NCI-H1092 (cell line): ENCODE measurements at regions not wholly inside any gene's neighbourhood (a gene's known extent, or its start where the extent isn't known, plus 50 kb on each side); places are given as distances from the start of the nearest gene placed in this dataset.
"Not testable (repeated sequence)": the region's sequence is repeated elsewhere in the genome, so short reads cannot be mapped to it uniquely, and the experiment has no call there.

Experiments
- DNase-seq: peaks from one replicate; lab custom pipeline; 2025; lab: John Stamatoyannopoulos, UW

GRCh38 chr5:118552731-118553360 lies 435.5 kb downstream of the DTWD2 start:
- DNase-seq, result no peak

DNA sequence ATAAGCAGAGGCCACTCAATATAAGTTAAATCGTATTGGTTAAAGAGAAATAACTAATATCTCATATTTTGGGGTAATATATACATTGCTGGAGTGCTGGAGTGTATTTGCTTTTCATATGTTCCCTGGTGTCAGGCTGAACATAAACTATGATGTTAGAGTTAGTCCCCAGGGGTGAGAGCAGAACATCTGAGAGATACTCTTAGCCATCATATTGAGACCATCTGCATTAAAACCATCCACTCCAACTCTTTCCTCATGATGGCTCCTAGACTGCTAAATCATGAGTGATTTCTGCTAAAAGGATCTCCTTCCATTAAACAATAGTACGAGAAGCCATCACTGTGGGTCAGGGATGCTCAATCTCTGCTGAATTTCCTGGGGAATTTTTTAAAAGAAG lies 436.2 kb downstream of the DTWD2 start:
- DNase-seq, result no peak

DNA sequence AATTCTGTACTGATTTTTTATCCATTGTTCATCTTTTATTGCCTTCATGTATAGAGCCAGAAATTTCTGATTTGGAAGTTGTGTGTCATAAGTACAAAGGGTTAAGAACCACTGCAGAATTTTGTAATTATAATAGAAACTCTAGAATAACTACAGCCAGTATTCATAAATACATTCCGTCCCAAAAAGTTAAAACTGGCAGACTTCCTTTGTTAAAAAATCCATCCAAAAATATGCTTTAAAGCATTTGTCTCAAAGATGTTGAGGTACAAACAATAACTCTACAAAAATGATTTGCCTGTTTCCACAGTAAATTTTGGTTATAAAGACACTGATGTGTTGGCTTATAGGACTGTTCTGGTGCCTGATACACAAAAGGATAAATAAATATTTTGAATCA lies 436.6 kb downstream of the DTWD2 start:
- no peak for DNase-seq

- DNase-seq, result no peak
These were observed 437.3 kb downstream of the DTWD2 start for GRCh38 chr5:118551031-118551430.

DNA sequence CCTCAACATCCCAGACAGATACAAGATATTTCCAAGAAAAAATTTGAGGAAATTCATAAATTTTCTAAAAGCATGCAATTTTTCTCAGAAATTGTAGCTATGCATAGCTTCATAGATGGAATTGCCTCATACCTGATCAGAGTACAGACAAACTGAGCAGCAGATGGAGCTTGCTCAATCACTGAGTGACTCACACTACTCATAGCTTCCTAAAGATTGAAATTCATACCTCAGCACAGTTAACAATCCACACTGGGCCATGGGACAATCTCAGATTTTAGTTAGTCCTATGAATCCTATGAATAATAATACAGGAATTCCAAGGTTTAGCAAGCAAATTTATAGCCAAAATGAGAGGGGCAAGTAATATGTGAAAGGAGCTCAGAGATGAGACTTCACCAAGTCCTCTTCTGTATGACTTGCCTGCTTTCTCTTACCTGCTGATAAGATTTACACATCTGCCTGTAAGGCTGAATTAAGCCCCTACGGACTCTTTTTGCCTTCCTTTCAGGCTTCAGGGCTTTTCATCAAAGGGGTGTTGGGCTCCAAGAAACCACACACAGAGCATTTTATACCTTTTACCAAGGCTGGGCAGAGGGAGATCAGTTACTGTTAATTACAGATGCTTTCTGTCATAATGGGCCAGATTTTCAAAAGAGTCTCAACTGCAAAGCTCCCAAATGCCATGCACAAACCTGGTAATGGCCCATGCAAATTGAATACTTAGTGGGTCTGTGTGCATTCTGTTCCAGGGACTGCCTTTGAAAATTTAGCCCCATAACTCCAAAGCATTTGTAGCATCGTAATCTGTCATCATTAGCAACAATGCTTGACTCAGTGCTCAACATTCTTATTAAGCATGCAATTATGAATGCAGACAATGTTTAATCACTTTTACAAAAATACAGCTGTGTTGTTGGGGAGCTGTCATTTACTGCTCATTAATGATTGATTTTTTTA lies 439.3 kb downstream of the DTWD2 start:
- DNase-seq, result no peak

DNA sequence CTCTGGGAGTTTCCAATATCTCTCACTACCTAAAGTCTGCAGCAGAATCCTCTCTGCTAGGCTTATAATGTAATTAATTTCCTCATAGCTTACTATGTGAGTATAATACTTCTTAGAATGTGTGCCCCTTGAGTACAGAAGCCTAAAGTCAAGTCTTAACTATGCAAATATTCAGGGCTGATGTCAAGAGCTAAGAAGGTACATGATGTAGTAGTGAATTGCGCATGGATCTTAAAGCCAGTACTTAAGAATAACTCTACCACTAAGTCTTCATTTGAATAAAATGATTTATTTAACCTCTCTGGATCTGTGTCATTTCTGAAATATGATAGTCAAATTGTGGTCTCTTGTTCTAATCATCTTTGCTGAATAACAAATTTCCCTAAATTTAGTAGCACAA lies 442.9 kb downstream of the DTWD2 start:
- no peak for DNase-seq

DNA sequence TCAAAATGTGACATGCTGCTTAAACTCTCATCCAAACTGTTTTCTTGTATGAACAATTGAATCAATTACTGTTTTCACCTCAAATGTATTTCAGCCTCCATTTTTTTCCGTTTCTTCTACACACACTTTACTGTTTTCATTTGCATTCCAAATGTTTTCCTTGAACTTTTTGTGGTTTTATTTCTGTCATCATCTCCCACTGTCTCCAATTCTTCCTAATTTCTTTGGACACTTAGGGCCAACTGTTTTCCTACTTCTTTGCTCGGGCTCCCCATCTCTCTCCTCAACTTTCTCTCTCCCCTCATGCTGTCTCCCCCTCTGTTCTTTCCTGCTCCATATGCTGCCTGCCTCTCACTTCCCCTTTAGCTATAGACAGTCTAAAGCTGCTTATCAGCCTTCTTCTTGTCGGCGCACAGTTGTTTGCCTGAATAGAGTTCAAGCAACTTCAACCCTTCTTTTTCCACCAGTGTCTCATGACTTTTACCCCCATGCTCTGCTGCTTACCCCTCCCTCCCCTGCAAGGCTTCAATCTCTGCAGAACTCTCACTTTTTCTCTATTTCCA lies 443.4 kb downstream of the DTWD2 start:
- no peak for DNase-seq

GRCh38 chr5:118533923-118534322 lies 454.4 kb downstream of the DTWD2 start:
- DNase-seq, result no peak

DNA sequence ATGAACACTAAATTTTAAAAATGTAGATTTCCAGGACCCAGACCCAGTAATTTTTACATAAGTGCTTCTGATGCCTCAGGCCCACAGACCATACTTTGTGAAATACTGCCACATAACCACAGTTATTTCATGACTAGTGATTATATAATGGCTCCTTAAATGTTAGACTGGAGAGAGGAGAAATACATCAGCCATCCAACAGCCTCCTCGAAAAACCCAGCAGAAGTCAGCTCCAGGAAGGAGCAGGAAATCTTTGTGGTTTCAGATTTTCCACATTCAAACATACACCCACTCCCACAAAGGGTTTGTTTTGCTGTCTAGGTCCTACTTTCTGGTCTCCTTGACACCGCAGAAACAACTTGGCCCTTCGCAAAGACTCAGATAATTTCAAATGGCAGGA lies 455.2 kb downstream of the DTWD2 start:
- DNase-seq, result no peak

DNA sequence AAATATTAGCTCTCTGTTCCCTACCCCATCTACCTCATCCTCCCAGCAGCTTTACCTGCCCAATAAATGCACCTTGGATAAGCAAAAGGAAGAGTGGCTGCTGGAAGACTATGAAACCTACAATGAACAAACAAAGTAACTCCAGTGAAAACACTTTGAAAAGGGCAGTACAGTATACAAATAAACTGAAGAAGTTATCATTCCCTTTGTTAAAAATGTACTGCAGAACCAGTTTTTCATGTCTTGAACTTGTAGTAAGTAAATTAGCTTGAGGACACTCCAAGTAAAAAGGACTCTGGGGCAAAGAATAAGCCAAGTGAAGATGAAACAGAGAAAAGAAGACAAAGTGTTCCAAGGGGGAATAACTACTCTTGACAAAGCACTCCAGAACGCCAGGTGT lies 457.1 kb downstream of the DTWD2 start:
- DNase-seq, result no peak

DNA sequence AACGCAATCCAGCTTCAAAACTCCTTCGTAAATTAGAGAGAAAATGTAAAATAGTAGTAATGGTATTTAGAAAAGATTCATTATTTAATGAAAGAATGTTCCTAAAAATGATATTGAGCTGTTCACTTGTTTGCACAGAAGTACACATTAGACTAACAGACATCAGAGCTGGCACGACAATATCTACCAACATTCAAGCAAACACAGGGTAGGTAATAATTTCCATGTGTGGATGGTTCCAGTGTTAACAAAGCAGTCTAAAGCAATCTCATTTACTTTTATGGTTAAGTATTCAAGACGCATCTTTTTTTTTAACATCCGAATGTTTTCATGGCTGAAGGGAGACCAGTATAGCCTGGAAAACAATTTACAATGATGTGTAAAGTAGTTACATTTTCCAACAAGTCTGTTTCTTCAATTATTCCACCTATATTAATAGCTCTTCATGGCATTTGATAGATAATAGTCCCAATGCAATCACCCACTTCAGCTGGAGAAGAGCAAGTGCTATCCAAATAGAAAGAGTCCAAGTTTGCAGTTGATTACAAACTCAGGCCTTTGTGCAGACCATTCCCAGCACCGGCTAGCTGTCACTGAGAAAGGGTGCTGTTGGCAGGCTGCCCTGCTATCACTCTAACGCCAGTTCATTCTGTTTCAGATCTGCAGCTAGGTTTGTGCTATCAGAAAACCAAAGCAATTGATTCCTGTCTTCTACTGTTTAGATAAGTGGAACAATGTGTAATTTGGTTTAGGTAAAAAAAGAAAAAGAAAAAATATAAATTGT lies 458.8 kb downstream of the DTWD2 start:
- DNase-seq, result peak; percentile 38

DNA sequence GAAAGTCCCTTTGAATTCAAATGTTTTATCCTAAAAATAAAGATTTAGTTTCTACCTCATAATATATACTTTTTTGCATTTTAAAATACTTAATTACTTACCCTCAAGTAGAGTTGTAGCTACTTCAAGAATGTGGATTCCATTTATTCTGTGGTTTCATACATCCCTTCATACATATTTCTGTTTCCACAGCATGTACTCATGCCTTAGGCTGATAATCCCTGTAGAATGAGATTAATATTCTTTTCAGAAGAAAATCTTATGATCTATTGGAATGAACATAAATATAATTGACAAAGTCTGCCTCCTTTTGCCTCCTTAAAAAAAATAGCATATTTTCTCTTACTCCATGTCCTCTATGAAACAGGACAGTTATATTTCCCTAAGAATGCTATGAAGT lies 465.7 kb downstream of the DTWD2 start:
- DNase-seq, result no peak

DNA sequence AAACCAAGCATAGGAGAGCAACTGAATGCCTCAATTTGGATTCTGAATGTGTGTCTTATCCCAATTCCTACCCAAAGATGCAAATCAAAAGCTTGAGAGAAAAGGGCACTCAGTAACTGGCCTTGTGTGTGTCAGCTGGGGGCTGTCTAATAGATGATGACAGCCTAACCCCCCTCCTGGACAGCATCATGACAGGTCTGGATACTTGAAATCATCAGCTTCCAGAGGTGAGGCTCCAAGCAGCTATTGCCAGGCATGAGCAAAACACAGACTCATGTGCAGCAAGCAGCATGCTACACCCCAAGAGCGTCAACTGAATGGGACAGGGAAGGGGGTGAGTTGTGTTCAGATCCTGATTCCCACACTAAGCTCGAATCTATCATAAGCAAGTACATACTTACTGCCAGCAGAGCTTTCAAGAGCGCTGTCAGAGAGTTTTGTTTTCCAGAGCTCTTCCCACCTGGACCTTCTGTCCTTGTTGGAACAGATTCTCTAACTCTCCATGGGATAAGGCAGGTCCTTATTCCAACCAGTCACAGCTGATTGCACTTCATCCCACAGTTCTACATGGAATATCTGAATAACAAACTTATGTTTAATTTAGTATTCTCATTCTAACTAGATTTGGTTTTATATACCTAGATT lies 467.5 kb downstream of the DTWD2 start:
- DNase-seq, result no peak

GRCh38 chr5:118519466-118519865 lies 468.9 kb downstream of the DTWD2 start:
- DNase-seq, result no peak

DNA sequence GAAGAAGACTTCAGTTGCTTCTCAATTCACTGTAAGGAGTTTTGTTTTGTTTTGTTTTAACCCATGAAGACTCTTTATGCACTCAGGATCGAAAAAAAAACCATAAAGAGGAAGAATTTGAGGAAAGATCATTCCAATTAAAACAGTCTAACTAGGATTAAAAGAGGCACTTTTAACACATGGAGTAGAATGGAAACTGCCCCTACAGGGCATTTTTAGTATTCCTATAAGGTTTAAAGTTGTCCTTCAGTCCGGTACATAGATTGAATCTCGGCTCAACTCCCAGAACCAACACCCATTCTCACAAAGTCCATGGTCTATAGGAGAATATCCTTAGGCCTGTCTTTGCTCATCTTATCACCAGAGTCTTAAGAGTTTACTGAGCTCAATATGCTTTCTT lies 469.6 kb downstream of the DTWD2 start:
- DNase-seq, result no peak

DNA sequence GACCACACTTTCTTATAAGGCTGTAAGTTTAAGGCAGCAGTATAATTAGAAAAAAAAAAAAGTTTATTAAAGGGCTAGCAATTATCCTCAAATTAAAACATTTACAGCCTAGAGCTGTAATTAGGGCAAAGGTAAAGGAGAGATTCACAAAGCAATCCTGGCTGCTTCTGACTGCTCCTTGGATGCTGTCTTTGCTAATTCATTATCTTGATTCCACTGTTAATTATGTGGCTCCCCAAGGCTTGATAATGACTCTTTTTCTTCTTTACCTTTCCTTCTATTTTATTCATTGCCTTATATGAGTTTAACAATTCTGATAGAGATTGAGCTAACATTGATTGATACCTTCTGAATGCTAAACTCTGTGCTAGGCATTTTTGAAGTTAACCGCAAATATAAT lies 476.5 kb downstream of the DTWD2 start:
- DNase-seq, result no peak

DNA sequence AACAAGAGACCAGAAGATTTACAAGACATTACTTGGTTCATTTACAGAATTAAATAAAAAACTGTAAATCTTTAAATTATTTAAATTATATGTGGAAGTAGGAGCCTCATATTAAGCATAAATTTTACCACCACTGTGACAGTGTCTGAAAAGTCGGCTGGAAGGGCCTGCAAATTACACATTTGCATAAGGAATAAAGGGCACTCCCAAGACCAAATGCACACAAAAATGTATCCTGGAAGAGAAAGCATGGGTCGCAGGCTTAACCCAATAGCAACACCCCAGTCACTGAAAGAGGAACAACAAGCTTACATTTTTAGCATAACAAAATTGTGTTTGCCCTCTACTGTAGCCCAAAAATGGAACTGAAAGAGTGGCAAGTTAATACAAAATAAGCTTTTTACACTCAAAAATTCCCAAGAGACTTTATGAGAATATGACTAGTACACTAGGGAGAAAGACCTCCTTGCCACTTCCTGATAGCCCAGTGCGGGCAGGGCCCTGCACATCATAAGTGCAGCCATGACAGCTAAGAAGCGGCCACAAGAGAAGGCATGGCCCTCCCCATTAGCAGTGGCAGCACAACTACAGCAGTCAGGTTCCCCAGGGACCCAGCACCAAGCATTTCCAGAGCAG lies 482.0 kb downstream of the DTWD2 start:
- no peak for DNase-seq

DNA sequence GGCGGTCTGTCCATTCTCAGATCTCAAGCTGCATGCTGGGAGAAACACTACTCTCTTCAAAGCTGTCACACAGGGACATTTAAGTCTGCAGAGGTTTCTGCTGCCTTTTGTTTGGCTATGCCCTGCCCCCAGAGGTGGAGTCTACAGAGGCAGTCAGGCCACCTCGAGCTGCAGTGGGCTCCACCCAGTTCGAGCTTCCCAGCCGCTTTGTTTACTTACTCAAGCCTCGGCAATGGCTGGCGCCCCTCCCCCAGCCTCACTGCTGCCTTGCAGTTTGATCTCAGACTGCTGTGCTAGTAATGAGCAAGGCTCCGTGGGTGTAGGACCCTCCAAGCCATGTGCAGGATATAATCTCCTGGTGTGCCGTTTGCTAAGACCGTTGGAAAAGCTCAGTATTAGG lies 486.1 kb downstream of the DTWD2 start:
- not testable (repeated sequence) for DNase-seq

GRCh38 chr5:118491351-118491750 lies 497.0 kb downstream of the DTWD2 start:
- DNase-seq, result no peak

GRCh38 chr5:118486647-118487225 lies 501.6 kb downstream of the DTWD2 start:
- DNase-seq, result no peak

DNA sequence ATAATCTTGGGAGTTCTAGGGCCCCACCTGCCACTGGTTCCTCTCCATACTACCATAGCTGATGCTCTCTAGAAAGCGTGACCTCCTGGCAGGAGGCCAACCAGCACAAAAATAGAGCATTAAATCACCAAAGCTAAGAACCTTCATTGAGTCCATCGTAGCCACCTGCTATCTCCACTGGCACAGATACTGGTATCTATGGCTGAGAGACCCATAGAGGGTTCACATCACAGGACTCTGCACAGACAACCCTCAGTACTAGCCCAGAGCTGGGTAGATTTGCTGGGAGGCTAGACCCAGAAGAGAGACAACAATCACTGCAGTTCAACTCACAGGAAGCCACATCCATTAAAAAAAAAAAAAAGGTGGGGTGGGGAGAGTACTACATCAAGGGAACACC lies 509.1 kb downstream of the DTWD2 start:
- DNase-seq, result no peak
